Activated CD4-positive, alpha-beta T cell treated with anti-CD3 and anti-CD28 coated beads, Interleukin-2, amount 50 U/mL, for 4 hours (primary cell): ENCODE measurements at regions not wholly inside any gene's neighbourhood (a gene's known extent, or its start where the extent isn't known, plus 50 kb on each side); places are given as distances from the start of the nearest gene placed in this dataset.

ENCODE experiments used
- DNase-seq, 2 experiments: peaks; one replicate each; pipeline ENCODE4 v3.0.0-alpha.2; 2020

DNA sequence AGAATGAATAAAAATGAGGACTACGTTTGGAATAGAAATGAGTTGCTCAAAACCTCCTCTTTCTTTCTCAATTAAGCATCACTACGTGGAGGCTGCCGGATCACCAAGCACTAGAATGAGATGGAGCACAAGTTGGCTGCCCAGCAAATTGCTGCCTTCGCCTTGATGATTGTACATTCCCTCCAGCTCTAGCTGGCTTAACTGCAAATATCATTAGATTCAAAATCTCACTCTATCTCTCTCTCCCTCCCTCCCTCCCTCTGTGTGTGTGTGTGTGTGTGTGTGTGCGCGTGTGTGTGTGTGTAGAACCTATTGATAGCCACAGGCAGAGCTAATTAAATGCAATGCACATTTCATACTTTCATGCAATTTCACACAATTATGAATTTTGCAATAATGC, 310.7 kb upstream of the CDH4 start:
- no peak for DNase-seq

DNA sequence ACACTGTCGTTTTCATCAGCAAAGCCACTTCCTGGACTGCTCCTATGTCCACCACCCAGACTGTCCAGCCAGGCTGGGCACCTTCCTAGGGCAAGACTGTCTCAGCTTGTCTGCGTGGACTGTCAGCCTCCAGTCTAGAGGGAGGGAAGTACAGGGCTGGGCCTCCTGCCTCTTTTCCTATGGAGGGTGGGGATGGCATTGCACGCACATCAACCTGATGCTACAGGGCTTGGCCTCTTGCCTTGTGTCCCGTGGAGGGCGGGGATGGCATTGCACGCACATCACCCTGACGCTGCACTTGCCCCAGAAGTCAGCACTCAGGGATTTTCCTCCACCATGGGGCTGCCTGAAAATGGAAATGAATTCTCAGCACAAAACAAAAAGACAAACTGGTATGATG, 304.2 kb upstream of the CDH4 start:
- DNase-seq = no peak

DNA sequence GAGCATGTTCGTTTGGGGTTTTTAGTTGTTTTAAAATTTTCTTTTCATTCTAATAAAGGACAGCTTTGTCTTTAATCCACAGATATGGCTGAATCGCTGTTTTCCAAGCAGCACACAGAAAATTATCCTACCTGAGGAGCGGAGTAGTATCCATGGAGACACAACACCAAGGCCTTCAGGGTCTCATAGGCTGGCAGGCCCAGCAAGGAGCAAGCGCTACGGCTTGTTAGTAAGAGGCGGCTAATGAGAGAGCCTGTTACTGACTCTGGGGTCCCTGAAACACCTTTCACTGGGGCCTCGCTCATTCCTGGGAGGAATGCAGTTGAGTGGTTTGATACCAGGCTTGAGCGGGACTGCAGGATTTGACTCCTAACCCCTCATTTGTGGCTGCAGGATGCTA, 303.8 kb upstream of the CDH4 start:
- DNase-seq = no peak

DNA sequence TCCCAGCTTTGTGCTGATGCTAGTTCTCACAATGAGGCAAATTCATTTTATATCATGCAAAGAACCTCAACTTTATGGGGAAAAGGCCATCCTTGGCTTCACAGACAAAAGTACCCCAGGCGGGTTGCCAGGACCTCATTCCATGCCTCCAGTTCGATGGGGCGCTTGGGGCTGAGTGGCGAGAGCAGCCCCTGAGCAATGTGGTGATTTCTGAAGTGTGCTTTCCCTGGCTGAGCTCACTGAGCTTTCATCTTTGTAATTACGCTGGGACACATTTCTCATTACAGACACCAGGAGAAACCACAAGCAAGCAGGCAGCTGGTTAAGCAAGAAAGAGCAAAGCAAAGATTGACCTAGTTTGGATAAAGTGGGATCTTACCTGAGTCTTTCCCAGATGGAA, 301.5 kb upstream of the CDH4 start:
- no peak for DNase-seq

DNA sequence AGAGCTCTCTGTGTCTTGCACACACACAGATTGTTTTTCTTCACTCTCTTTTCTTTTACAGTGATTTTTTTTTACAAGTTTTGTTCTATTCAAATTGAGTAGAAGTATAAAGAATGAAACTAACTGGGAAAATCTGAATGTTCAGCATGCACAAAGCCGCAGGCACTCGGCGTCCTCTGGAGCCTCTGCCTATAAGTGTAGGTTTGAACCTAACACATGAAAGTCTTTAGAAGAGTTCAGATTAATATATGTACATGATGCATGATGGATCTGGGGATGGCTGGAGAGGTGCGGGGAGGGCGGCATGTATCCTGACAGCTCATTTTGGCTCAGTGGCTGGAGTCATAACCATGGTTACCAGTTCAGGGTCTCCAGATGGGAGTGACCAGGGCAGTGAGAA, 301.1 kb upstream of the CDH4 start:
- DNase-seq = no peak

DNA sequence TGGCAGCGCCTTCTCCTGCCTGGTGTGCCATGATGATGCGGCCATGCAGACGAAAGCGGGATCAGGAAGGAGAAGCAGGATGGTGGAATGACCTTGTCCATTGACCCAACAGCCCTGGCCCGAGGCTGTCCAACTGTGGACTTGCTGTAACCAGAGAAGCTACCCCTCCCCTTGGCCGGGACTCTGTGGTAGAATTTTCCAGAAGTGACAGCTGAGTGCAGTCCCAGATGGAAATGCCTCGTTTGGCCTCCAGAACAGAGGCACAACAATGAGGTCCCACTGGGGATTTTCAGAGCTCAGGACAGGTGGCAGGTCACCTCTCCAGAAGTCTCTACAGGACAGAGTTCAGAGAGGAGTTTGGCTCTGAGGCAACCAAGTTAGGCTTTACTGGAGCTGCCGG, 299.2 kb upstream of the CDH4 start:
- DNase-seq = no peak

DNA sequence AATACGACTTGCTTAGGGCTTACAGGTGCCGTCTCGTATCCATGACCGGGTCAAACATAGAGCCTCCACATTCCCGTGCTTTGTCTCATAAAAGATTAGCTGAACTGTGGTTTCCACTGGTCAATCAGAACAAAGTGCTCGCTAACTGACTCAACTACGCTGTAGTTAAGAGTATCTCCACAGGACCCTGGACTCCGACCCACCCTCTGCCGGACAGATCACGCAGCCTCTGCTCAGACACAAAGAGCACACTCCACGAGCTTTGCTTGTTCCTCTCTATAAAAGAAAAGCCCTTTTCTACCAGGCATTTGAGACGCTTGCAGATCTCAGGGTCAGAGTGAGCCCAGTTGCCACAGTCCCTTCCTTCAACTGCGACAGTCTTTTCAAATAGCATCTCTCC, 298.7 kb upstream of the CDH4 start:
- DNase-seq = no peak

DNA sequence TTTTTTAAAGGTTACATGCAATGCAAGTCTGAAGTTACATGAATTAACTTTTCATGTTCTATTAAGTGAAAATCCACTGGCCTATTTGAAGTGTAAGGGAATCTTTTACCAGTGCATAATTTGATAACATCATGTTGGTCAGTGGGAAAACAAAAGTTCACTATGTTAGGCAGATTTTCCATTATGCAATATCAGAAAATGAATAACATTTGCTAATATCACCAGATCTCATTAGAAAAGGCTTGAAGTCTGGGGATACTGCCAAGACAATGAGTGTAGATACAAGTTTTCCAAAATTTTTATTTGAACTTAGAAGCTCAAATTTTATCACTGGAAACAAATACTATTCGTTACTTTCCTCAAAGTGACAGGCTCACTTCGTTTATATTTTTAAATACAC, 296.4 kb upstream of the CDH4 start:
- DNase-seq = no peak

DNA sequence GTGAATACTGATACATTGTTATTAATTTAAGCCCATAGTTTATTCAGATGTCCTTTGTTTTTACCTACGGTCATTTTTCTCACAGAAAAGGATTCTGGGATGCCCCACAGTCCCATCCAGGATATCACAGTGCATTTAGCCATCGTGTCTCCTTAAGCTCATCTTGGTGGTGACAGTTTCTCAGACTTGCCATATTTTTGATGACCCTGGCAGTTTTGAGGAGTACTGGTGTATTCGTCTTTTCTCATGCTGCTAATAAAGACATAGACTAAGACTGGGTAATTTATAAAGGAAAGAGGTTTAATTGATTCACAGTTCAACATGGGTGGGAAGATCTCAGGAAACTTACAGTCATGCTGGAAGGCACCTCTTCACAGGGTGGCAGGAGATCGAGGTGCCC, 295.9 kb upstream of the CDH4 start:
- DNase-seq = no peak

DNA sequence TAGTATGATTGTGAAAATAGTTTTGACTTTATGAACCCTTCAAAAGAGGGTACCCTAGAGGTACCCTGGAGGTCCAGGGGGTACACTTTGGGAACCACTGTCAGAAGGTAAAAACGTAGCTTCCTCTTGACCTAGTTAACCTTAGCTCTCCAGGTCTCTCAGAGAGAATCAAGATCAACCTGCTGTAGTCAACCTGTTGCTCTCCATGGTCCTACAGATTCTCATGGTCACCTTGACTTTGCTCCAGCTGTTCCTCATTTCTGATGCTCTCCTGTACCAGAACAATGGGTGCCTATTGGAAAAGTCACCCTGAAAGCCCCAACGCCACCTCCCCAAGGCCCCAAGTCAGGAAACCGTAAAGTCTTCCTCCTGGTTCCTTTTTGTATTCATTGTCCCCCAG, 294.4 kb upstream of the CDH4 start:
- DNase-seq = no peak

DNA sequence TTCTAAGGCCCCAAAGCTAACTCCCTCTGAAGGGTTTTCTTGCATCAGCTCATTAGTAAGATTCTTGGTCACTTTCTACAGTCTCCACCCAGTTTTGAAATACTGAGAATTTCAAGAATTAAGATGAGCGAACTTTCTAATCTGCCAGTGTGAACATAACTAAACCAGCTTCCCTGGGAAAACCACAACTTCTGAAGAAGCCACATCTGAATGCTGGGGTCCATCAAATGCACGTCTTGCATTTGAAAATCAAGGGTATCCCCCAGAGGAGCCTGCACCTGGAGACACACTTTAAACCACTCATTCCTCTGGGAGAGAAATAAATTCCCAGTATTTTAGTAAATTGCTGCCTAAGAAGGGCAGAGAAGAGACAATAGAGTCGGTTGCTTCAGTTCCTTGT, 292.1 kb upstream of the CDH4 start:
- no peak for DNase-seq

DNA sequence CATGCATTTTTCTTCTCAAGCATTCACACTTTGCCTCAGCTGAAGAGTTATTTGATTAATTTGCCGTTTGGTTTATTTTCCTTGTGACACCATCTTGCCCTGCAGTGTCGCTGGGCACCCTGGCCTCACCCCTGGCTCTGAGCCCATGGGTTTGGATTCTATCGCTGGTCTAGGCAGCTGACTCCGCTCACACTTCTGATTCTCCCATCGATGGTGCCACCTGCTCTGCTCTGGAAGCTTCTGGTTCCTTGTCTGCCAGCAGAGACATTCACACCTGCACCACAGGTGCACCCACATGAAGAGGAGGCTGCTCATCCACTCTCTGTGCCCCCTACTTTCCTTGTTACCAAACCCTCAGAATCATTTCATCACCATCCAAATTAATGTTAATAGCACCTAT, 291.6 kb upstream of the CDH4 start:
- no peak for DNase-seq

DNA sequence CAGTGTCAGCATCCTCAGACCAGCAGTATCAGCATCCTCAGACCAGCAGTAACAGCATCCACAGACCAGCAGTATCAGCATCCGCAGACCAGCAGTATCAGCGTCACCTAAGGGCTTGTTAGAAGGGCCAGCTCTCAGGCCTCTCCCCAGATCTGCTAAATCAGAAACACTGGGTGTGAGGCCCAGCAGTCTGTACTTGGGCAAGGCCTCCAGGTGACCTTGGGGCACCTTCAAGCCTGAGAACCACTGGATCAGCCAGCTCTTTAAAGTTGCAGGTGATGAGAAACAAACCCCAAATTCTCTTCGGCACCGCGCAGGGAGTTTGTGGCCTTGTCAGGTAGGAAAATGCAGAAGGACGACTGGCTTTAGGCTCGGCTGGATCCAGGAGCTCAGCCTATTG, 290.5 kb upstream of the CDH4 start:
- DNase-seq = no peak

DNA sequence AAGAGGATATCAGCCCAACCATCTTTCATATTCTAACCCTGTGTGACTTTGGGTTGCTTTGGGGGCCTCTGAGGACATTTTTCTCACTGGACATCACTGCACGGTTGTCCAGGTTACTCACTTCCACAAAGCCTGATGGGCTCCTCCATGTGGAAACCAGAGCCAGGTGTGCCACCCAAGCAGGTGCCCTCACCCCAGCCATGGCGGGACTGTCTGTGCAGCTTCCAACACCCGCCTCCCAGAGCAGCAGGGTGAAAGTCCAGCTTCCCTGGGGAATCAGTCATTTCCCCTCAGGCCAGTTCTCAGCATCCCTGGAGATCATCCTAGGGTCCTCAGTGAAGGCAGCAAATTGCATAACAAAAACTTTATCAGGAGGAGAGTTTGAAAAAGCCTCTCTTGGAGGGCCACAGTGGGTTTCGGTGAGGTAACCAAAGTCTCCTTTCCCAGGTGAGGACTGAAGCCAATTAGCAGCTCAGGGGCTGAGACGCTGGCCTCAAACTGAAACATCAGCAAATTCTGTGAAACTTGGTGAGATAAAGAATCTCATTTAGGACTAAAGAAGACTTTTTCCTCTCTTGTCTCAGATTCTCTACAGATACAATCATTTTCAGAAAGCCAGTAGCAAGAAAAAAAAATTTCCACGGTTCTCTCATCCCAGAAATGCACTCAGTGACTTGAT, 289.6 kb upstream of the CDH4 start:
- no peak for DNase-seq

DNA sequence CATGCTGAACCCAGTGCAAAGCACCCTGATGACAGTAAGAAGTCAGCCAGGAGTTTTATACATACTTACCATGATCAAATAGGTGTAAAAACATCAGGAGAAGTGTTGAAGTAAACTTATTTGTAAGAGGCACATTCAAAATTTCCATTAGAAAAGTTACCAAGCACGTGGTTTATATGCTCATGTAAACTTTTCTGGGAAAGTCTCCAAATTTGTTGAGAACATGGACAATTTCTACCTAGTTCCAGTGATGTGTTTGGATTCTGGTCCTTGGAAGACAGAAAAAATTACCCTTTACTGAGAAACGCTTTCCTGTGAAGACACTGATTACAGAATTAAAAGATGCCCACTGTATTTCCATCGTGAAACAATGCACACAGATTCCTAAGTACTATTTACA, 288.9 kb upstream of the CDH4 start:
- no peak for DNase-seq

DNA sequence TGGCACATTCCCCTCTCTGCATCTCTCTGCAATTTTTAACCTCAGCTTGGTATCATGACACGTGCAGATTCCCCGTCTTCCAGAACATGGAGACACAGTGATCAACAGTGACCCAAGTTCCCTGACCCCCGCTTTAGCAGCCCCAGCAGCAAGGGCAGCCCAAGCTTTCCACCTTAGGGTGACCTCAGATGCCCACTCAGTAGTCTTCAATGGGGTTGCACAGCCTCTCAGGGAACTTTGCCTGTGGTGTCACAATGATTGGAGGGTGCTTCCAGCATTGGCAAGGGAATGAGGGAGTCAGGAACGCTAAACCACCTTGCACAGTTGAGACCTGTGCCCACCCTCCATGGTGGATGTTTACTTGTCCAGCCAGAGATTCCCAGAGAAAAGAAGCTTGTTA, 287.1 kb upstream of the CDH4 start:
- no peak for DNase-seq

DNA sequence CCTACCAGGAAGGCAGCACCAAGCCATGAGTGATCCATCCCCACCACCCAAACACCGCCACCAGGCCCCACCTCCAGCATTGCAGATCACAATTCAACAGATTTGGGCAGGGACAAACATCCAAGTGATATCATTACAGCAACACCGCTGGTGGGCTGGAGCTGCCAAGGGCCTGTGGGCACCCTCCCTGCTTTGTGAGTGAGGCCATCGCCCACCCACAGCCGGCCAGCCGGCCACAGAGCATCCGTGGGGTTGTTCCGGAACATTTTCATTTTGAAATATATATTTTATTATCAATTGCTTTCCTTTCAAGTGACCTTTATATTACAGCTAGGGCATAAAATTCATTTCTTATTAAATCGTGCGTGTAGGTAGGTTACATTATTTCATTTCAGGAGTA, 286.0 kb upstream of the CDH4 start:
- DNase-seq = no peak

DNA sequence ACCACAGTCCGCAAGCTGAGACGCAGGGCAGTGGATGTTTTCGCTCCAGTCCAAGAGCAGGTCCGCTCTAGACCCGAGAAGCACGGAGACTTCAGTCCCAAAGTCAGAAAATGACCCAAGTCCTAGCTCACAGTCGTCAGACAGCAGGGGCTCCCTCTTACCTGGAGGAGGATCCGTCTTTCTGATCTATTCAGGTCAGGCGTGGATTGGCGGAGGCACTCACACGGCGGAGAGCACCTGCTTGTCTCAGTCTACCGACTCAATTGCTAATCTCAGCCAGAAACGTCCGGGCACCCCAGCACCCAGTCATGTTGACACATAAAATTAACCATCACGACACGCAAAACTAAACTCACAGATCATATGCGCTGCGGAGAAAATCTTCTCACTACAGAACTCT, 285.3 kb upstream of the CDH4 start:
- DNase-seq = no peak

DNA sequence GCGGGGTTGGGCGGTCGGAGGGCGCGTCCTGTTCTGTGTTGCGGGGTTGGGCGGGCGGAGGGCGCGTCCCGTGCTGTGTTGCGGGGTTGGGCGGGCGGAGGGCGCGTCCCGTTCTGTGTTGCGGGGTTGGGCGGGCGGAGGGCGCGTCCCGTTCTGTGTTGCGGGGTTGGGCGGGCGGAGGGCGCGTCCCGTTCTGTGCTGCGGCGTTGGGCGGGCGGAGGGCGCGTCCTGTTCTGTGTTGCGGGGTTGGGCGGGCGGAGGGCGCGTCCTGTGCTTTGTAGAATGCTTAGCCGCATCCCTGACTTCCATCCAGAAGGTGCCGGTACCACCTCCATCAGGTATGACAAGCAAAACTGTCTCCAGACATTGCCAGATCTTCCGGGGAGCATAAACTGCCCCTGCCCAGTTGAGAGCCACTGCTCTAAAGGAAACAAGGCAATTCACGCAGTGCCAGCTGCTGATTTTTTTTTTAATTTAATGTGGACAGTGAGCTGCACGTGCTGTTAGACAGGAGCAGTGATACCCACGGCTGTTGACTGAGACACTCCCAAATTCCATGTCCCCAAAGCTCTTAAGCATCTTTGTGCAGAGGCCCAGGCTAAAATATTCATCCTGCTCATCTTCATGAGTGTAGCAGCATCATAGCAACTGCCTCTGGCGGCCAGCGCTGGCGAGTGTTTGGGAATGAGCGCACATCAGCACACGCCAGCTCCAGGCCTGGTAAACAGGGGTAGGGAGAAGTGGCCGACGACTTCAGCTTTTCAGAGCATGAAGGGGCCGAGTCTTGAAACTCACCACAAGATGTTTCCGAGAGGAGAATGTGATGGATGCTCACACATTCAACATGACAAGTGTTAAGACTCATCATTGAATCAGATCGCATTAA, 284.4 kb upstream of the CDH4 start:
- DNase-seq = no peak

DNA sequence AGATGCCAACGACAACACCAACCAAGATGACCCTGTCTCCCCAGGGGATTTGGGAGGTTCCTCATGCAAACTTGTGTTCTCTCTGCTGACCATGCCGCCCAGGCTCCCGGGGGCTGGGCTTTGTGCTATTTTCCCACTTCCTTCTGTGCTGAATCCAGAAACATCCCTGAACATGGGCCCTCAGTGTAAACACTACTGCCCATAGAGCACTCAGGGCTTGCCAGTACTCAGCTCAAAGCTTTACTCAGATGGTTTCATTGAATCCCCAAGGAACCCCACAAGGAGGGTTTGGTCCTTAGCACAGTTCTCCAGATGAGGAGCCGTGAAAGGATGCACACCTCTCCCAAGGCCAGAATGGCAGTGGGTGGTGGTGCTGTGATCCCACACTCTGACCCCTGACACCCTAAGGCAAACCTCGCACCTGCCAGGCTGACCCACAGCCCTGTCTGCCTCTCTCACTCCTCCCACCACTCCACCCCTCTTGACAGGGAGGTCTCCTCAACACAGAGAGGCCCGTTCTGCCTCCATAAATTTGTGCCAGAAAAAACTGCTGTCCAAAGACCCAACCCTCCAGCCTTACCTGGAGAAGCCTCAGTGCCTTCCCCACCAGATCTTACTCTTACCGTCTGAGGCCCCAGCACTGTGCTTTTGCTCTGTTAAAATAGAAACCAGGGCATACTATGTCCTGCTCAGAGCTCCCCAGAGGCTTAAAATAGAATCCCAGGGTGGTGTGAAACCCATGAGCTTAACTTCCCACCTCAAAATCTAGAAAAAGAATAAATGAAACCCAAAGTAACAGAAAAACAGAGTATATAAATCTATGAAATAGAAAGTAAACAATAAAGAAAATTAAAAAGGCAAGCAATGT, 283.0 kb upstream of the CDH4 start:
- DNase-seq = no peak

DNA sequence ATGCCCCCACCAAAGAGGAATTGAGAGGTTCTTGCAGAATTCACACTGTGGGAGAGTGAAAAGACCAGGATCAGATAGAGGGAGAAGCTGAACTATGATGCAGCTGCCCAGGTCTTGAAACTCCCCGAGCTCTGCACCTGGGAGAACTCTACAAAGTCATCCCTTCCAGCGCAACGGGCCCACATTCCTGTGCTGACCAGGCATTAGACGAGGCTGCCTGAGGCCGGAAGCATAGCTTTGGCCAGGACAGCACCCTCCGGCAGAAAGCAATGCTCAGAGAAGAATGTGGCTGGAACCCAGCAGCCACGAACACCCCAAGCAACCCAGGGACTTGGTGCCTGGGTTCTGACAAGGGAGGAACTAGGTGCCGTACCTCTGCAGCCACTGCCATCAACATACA, 281.5 kb upstream of the CDH4 start:
- DNase-seq = no peak

DNA sequence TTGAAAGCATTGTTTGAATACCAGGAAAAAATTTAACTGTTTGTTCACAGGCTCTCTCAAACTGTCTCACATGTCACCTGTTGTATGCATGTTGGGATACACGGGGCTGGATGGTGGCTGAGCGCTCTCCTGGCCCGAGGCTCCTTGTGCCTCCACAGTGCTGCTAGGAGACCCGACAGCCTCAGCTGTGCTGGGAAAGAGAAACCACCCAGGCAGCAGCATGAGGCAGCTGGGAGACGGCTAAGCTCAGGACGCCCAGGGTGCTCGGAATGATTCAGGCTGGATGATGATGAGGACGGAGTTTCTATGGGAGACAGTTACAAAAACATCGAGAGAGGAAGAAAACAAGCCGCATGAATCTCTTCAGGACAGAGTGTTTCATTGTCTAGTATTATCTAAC, 278.0 kb upstream of the CDH4 start:
- DNase-seq = no peak

DNA sequence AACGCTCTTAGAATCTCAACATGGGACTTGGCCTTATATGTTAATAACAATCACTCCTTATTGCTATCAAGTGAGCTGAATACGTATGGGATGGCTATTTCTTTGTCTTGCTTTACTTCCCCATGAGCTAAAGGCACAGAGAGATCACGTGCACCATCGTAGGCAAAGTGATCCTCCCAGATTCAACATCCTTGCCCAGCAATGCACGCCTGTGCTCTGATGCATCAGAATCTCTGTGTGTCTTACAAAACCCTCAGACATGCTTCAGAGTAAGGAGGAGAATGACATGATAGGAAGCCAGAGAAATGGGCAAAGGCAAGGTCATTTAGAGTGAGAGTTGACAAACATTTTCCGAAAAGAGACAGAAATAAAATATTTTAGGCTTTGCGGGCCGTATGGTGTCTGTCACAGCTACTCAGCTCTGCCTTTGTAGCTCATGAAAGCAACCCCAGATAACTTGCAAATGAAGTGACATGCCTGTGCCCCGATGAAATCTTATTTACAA, 277.6 kb upstream of the CDH4 start:
- no peak for DNase-seq

DNA sequence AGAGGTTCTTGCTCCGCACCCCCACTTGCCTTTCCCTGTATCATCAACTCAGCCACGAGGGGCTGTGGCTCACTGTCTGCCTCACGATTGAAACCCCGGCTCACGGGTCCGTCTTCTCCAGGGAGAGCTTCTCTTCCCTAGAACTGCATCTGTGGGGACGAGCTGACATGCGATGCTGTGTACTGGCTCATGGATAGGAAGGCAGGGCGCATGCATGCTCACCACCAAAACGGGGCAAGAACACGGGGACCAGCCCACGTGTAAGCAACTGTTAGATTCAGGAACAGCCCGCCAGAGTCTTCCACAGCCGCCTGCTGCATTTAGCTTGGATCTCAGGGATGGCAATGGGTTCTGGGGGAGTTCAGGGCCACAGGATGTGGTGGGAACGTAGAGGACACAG, 275.9 kb upstream of the CDH4 start:
- DNase-seq = no peak
